CD4-positive, alpha-beta T cell treated with Interleukin-21 for 1 hour (primary cell): ENCODE measurements at regions not wholly inside any gene's neighbourhood (a gene's known extent, or its start where the extent isn't known, plus 50 kb on each side); places are given as distances from the start of the nearest gene placed in this dataset.
"Not testable (repeated sequence)": the region's sequence is repeated elsewhere in the genome, so short reads cannot be mapped to it uniquely, and the experiment has no call there.

Source experiments
- DNase-seq: peaks from one replicate; pipeline ENCODE4 v3.0.0-alpha.2; 2020

GRCh38 chr13:40345654-40346372 lies 320.6 kb downstream of the FOXO1 start:
- no peak for DNase-seq

GRCh38 chr13:40346592-40346991 lies 319.8 kb downstream of the FOXO1 start:
- DNase-seq, result no peak

- DNase-seq, result no peak
Observed at GRCh38 chr13:40348096-40348679, 318.3 kb downstream of the FOXO1 start.

DNA sequence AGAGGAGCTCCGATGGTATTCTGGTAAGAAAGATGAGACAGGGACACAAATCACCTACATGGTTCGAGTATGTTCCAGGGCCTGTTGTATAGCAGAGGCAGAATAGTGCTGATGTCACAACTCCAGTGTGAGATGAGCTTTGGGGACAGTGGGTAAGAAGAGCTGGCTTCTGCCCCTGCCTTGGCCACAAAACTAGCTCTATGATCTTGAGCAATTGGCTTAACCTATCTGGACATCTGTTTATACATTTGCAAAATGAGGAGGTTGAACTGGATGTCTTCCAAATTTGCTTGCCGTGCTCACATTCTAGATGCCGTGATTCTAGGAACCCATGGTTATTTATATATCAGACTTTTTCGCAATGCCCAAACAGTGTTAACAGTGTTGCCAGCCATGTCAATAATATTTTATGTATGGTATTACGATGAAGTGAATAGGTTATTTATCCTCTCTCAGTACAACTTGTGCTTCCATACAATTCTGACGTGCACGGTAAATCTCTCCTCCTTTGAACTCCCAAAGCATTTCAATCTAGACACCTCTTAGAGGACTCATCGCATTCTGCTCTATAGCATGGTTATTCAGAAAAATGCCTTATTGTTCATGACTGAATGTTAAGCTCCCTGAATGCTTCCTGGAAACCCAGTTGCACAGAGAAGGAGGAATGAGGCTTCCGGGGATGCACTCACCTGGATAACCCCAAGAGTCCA lies 316.0 kb downstream of the FOXO1 start:
- DNase-seq, result no peak

DNA sequence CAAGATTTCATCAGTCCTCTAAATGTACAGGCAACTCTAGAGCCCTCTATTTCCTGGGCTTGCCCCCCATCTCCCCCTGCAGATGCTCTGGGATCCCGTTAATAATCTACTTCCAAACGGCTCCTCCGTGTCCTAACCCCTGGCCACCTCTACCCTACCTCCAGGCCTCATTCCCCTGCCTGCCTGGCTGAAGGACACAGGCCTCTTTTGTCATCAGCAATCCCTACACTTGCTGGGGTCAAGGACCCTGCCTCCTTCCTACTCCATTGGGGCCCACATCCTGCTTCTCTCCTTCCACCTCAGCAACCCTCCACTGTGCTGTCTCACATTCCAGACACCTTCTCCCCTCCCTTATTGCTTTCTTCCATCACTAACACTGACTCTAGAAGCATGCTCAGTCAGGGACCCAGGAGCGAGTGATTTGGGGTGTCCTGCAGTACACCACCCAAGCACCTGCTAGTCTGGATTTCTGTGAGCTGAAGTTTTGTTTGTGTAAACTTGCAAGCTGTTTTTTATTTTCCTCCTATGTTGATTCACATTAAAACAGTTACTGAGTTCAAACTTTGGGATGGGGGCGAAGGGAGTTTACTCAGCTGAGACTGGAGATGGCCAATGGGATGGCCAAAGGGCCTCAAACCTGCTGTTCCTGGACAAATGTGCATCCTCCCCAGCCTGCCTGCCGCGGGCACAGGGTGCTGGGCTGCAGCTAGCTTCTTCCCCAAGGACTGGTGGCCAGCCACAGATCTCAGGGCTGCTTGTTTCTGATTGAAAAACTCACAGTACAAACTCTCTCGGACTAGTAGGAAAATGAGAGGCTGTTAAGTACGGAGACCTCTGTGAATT lies 314.7 kb downstream of the FOXO1 start:
- DNase-seq, result no peak

- DNase-seq, result no peak
Observed at GRCh38 chr13:40352380-40352778, 314.1 kb downstream of the FOXO1 start.

GRCh38 chr13:40352802-40353562 lies 313.5 kb downstream of the FOXO1 start:
- no peak for DNase-seq

DNA sequence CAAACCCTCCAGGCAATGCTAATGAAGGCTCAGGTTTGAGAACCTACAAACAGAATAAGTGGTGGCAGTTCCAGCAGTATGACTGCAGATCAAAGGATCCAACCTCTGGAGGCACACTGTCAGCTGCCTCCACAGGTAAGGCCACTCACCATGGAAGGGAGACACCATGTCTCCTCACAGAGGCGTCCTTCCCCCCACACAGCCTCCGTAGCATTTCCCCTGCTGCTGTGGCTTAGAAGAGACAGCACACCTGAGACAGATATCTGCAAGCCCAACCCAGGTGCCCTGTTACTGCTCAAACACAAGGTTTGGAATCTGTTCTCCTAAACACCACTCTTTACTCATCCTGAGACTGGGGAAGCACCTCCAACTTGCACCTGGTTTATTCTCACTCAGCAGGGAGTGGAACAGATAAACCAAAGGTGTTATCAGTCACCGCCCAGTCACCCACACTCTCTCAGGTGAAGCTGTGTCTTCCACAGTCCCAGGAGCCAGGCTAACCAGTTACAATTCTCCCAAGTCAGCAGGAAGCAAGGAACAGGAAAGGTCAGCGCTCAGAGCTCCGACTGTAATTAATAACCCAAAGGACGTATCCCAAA lies 311.2 kb downstream of the FOXO1 start:
- DNase-seq, result no peak

GRCh38 chr13:40356011-40356410 lies 310.4 kb downstream of the FOXO1 start:
- no peak for DNase-seq

- not testable (repeated sequence) for DNase-seq
Observed at GRCh38 chr13:40356458-40356857, 310.0 kb downstream of the FOXO1 start.

DNA sequence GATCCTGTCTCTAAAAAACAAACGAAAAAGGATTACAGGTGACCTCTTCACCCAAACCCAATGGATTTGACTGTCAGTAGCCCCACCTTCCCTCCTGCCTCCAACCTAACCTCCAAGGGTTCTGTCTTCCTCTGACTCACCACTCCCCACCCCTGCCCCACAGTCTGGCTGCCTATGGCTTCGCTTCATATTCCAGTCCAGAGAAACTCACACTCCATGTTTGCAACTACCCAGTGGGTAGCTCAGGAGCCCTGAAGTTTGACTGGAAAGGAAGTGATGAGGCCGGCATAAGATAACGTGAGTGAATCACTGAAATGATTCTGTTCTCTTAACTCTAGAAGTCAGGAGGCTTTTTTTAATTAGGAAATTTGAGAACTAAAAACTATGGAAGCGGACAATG lies 303.9 kb downstream of the FOXO1 start:
- DNase-seq, result no peak

DNA sequence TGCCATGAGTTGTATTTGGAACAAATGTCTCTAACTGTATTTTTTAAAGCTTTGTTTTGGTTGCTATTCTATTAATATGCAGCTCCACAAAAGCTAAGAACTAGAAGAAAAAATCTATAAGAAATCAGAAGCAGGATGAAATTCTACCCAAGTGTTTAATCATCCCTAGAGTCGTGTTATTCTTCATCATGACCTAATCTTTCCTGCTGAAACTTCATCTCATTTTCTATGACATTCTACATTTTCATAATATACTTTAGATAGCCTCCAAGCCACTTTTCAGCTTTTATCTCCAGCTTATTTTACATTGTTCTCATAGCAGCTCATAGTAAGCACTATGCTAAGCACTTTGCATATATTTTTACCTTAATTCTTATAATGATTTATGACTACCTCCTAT lies 302.8 kb downstream of the FOXO1 start:
- no peak for DNase-seq

GRCh38 chr13:40366119-40366518 lies 300.3 kb downstream of the FOXO1 start:
- no peak for DNase-seq

GRCh38 chr13:40368127-40368891 lies 298.1 kb downstream of the FOXO1 start:
- DNase-seq, result no peak

DNA sequence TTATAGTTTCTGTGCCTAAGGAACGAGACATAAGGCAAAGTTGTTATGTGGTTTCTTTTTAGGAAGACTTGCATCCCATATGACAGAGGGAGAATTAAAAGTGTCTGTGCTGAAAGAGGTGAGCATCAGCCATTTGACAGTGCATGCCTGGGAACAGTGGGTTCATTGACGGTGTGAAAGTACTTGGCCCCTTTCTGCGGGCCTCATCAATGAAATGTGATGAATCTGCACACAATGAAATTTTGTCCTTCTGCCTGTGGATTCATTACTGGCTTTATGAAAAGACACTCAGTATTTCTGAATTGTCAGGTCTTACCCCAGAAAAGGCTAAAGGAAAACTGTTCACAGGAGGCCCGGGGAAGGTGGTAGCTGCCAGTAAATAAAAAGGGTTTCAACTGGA lies 295.8 kb downstream of the FOXO1 start:
- DNase-seq, result no peak

DNA sequence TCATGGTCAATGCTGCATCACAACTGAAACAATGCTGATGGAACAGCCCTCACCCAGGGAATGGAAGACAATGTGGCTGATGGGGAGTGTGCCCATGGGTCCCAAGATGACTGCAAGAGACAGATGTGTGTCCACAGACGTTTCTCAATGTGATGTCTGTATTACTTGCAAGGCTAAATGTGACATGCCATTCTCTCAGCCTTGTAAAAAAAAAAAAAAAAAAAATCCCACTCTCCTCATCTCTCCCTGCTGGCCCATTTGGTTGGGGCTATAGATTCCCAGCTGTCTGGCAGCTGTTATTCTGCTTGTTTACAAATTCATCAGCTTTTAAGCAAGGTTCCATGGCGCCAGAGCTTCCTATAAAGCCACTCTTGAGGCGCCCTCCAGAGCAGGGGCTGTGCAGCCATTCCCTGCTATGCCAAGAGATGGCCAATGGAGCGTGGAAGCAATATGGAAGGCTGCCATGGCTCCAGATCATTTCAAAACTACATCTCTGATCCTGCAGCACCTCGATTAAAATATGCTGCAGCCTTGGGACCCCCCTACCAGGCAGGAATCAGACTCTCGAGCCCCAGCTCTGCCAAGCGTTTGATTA lies 294.8 kb downstream of the FOXO1 start:
- no peak for DNase-seq

DNA sequence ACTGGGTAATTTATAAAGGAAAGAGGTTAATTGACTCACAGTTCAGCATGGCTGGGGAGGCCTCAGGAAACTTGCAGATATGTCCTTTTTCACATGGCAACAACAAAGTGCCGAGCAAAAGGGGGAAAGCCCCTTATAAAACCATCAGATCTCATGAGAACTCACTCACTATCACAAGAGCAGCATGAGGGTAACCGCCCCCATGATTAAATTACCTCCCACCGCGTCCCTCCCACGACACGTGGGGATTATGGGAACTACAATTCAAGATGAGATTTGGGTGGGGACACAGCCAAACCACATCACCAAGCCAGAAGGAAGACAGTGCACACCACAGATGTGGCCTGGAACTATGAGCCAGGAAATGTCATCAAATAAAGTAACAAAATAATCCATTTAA lies 292.8 kb downstream of the FOXO1 start:
- DNase-seq, result peak; percentile 42

GRCh38 chr13:40375489-40376171 lies 290.8 kb downstream of the FOXO1 start:
- DNase-seq, result no peak

GRCh38 chr13:40376296-40376849 lies 290.1 kb downstream of the FOXO1 start:
- DNase-seq, result no peak
